Testis (tissue), 2 donors: ENCODE measurements at regions not wholly inside any gene's neighbourhood (a gene's known extent, or its start where the extent isn't known, plus 50 kb on each side); places are given as distances from the start of the nearest gene placed in this dataset.

Experiments
- POLR2A ChIP-seq: fragments of 450-650 bp; IDR thresholded peaks from one replicate; pipeline ENCODE4 v1.6.1; 2017; ENCODE audit warnings: antibody characterized with exemption, mild to moderate bottlenecking, moderate library complexity
- TF ChIP-seq, protein P1 (sequence below), 3 experiments: fragments of 450-650 bp in 2 of 3; fragments of 200-600 bp in 1 of 3; sonication (generic) in 1 of 3; IDR thresholded peaks; one replicate each; pipeline ENCODE4 v1.5.1; 2016 to 2019; ENCODE audit warnings: antibody characterized with exemption in 3 of 3, mild to moderate bottlenecking in 2 of 3, moderate library complexity in 1 of 3

DNA sequence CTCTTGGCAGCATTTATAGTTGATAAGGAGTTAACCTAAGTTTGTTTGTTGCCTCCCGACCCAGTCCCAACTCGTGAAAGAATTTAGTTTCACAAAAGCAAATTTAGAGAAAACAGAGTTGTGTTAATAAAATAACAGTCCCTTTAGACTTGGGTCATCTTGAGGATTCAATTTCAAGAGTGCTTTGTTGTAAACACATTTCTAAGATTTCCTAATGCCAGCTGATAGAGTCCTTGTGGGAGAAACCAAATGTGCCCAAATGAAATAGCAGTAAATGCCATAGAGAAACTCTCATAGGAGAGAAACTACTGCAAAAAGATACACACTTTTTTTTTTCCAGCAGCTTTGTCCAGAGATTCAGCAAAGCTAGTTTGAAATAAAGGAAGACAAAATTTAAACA, 211.3 kb upstream of the BMPER start:
- TF ChIP-seq, protein P1, sequence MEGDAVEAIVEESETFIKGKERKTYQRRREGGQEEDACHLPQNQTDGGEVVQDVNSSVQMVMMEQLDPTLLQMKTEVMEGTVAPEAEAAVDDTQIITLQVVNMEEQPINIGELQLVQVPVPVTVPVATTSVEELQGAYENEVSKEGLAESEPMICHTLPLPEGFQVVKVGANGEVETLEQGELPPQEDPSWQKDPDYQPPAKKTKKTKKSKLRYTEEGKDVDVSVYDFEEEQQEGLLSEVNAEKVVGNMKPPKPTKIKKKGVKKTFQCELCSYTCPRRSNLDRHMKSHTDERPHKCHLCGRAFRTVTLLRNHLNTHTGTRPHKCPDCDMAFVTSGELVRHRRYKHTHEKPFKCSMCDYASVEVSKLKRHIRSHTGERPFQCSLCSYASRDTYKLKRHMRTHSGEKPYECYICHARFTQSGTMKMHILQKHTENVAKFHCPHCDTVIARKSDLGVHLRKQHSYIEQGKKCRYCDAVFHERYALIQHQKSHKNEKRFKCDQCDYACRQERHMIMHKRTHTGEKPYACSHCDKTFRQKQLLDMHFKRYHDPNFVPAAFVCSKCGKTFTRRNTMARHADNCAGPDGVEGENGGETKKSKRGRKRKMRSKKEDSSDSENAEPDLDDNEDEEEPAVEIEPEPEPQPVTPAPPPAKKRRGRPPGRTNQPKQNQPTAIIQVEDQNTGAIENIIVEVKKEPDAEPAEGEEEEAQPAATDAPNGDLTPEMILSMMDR (IDR thresholded peaks at IDR 0.05): no peak
- TF ChIP-seq POLR2A: no peak
